ENCODE measurements at regions not wholly inside any gene's neighbourhood (a gene's known extent, or its start where the extent isn't known, plus 50 kb on each side); places are given as distances from the start of the nearest gene placed in this dataset.

DNA sequence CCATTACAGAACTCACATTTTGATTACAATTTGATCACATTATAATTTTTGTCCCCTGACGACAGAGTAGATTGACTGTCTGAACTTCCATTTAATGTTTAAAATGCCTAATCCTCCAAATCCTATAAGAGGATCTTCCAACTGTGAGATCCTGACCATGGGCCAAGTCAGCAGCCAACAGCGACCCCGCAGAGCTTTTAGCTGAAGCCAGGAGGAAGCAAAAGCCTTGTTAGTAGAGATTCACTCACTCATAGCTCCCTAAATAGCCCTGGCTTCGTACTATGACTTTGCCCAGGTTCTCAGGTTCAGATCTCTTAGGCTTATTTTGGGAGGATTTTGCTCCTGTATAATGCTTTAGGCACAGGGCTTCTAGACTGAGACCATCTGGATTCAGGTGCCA, 413.1 kb downstream of the NKX6-1 start:
- Histone ChIP-seq H3K27me3 (no peaks in the 10 kb centered on the region), H3K36me3 (no peaks in the 10 kb centered on the region), H3K9me3 (no peaks in the 10 kb centered on the region), H3K27ac (no peak overlapping the region), H3K4me1 (no peaks in the 10 kb centered on the region), H3K4me3 (no peak overlapping the region)
- no peak for DNase-seq (ENCODE audit: low spot score)
- TF ChIP-seq, protein P1, sequence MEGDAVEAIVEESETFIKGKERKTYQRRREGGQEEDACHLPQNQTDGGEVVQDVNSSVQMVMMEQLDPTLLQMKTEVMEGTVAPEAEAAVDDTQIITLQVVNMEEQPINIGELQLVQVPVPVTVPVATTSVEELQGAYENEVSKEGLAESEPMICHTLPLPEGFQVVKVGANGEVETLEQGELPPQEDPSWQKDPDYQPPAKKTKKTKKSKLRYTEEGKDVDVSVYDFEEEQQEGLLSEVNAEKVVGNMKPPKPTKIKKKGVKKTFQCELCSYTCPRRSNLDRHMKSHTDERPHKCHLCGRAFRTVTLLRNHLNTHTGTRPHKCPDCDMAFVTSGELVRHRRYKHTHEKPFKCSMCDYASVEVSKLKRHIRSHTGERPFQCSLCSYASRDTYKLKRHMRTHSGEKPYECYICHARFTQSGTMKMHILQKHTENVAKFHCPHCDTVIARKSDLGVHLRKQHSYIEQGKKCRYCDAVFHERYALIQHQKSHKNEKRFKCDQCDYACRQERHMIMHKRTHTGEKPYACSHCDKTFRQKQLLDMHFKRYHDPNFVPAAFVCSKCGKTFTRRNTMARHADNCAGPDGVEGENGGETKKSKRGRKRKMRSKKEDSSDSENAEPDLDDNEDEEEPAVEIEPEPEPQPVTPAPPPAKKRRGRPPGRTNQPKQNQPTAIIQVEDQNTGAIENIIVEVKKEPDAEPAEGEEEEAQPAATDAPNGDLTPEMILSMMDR (IDR thresholded peaks at IDR 0.05) = no peak

DNA sequence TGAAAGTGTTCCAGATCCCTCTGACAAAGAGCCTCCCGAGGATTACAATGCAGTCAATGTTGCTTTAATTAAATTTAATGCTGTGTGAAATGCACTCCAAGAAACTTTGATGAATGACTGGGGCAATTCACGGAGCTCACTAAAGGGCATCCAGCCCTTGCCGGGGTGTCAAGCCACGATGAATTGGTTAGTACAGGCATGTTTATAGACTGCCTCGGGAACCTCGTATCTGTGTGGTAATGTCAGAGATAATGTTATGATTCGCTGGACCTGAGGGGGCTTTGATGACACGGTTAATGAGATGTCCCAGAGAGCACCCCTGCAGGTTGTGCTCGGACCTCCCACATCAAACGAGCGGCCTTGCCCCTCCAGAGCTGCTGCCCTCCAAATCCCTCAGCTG, 428.8 kb downstream of the NKX6-1 start:
- Histone ChIP-seq H3K27me3 (no peaks in the 10 kb centered on the region), H3K27ac (no peak overlapping the region), H3K9me3 (no peaks in the 10 kb centered on the region), H3K36me3 (no peaks in the 10 kb centered on the region), H3K4me1 (no peaks in the 10 kb centered on the region), H3K4me3 (no peak overlapping the region)
- TF ChIP-seq, protein P1 (IDR thresholded peaks at IDR 0.05) = no peak
- no peak for DNase-seq (ENCODE audit: low spot score)

DNA sequence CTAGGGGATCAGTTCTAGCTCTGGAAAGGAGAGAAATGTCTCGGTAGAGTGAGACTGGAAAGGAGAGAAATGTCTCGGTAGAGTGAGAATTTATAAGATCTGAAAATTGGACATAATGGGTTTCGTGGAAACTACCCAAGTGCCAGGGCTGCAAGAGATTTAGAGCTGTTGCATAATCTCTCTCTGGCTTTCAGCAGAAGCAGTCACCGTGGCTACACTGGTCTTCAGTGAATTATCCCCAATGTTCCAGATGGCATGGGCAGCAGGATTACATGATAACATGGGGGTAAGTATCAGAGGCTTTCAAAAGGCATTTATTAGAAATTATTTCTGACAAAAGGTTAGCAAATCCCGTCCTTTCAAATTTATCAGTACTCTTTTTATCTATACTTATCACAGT, 435.5 kb downstream of the NKX6-1 start:
- no peaks in the 10 kb centered on the region for H3K9me3 ChIP-seq
- H3K27ac ChIP-seq = no peak overlapping the region
- H3K4me1 ChIP-seq = no peaks in the 10 kb centered on the region
- H3K27me3 ChIP-seq = no peaks in the 10 kb centered on the region
- TF ChIP-seq, protein P1 (IDR thresholded peaks at IDR 0.05) = no peak
- H3K4me3 ChIP-seq = no peak overlapping the region
- H3K36me3 ChIP-seq = no peaks in the 10 kb centered on the region
- no peak for DNase-seq (ENCODE audit: low spot score)

DNA sequence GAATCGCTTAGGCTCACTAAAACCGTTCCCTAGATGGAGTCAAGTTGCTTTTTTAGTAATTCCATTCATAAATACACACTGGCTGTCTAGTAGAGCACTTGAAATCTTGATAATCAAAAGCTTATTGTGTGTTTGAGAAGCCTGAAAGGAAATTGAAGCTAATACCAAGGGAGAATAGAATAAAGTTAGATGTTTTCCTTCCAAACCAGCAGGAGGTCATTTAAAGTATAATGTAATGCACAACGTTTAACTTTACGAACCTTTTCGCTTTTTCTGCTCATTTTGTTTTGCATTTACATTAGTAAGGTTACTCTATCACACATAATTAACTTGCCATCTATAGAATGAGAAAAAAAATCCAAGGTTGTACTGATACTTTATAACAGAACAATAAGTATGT, 440.9 kb downstream of the NKX6-1 start:
- TF ChIP-seq, protein P1 (IDR thresholded peaks at IDR 0.05) = no peak
- no peaks in the 10 kb centered on the region for H3K27me3 ChIP-seq
- no peak overlapping the region for H3K4me3 ChIP-seq
- DNase-seq (ENCODE audit: low spot score) = no peak
- H3K27ac ChIP-seq = no peak overlapping the region
- H3K36me3 ChIP-seq = no peaks in the 10 kb centered on the region
- no peaks in the 10 kb centered on the region for H3K4me1 ChIP-seq
- H3K9me3 ChIP-seq = no peaks in the 10 kb centered on the region

DNA sequence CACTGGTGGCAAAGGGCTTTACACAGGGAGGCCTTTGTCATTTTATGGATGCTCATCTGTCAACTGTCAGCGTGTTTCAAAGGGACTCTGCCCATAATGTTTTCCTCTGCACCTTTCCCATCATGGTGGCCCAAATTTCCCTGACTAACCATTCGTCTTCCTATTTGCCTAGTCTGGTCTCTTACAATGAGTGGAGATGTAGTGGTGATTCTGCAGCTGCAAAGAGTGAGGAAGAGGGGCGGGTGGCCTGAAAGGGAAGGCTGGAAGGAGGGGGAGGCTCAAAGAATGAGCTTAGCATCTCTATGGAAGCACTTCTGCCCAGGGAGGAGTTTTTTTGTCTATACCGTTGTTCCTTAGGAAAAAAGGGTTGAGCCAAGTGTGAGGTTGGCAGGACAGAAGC, 447.5 kb downstream of the NKX6-1 start:
- Histone ChIP-seq H3K36me3 (no peaks in the 10 kb centered on the region), H3K4me3 (no peak overlapping the region), H3K27ac (no peak overlapping the region), H3K9me3 (no peaks in the 10 kb centered on the region), H3K27me3 (no peaks in the 10 kb centered on the region), H3K4me1 (no peaks in the 10 kb centered on the region)
- TF ChIP-seq, protein P1 (IDR thresholded peaks at IDR 0.05) = no peak
- no peak for DNase-seq (ENCODE audit: low spot score)

DNA sequence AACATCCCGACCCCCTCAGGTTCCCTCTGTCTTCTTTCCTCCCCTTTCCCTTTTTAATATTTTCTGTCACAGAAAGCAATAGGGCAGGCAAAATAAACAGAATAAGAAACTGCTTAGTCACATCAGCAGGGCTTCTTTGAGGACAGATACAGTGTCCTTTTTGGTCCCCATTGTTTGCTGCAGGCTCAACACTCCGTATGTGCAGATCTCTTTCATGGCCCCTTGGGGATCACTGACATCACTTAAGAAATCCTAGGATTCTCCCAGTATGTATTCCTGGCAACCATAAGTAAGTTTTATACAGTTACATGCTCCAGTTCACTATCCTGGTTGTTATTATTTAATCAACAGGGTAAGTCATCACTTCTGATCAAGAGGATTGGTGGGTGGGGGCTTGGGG, 448.0 kb downstream of the NKX6-1 start:
- no peak overlapping the region for H3K4me3 ChIP-seq
- no peaks in the 10 kb centered on the region for H3K4me1 ChIP-seq
- no peaks in the 10 kb centered on the region for H3K9me3 ChIP-seq
- TF ChIP-seq, protein P1 (IDR thresholded peaks at IDR 0.05) = no peak
- no peak for DNase-seq (ENCODE audit: low spot score)
- H3K27me3 ChIP-seq = no peaks in the 10 kb centered on the region
- H3K27ac ChIP-seq = no peak overlapping the region
- no peaks in the 10 kb centered on the region for H3K36me3 ChIP-seq

All from right atrium auricular region (tissue), 2 donors.